Calu3 (cell line): ENCODE measurements at regions not wholly inside any gene's neighbourhood (a gene's known extent, or its start where the extent isn't known, plus 50 kb on each side); places are given as distances from the start of the nearest gene placed in this dataset.
"Not testable (repeated sequence)": the region's sequence is repeated elsewhere in the genome, so short reads cannot be mapped to it uniquely, and the experiment has no call there.

ENCODE experiments used
- BruUV-seq: library from RNA; stranded (reverse); fragments of 400-500 nt; replicated peaks from 2 replicates; lab custom pipeline; 2021; lab: Mats Ljungman, UMichigan
- CTCF ChIA-PET: fragments of 300-600 bp; sonication (Branson Sonifier 250); formaldehyde crosslinking; loops from one replicate; lab custom pipeline; 2022; ENCODE audit warnings: antibody characterized with exemption; lab: Charles Lee
- DNase-seq: peaks from one replicate; pipeline ENCODE4 v3.0.0; 2022
- H3K27ac Mint-ChIP-seq: one replicate; pipeline ENCODE4 v1.8.0; 2022; ENCODE audit warnings: mixed read lengths; ENCODE audit not compliant: unreplicated experiment
- H3K27me3 Mint-ChIP-seq: one replicate; pipeline ENCODE4 v1.8.0; 2022; ENCODE audit warnings: mixed read lengths; ENCODE audit not compliant: unreplicated experiment
- H3K36me3 Mint-ChIP-seq: one replicate; pipeline ENCODE4 v1.8.0; 2022; ENCODE audit warnings: mild to moderate bottlenecking, moderate library complexity, mixed read lengths; ENCODE audit not compliant: insufficient read depth, unreplicated experiment
- H3K4me1 Mint-ChIP-seq: one replicate; pipeline ENCODE4 v1.8.0; 2022; ENCODE audit warnings: mild to moderate bottlenecking, low read depth, mixed read lengths; ENCODE audit not compliant: unreplicated experiment
- H3K4me3 Mint-ChIP-seq: one replicate; pipeline ENCODE4 v1.8.0; 2022; ENCODE audit warnings: mild to moderate bottlenecking, low read depth, moderate library complexity, mixed read lengths; ENCODE audit not compliant: unreplicated experiment
- H3K9me3 Mint-ChIP-seq: one replicate; pipeline ENCODE4 v1.8.0; 2022; ENCODE audit warnings: low read depth, mixed read lengths; ENCODE audit not compliant: unreplicated experiment
- intact Hi-C: fragments of 100-400 bp; cut with micrococcal nuclease; formaldehyde crosslinking; loops from one replicate; pipeline ENCODE4 v1.10.0; 2022; ENCODE audit not compliant: unreplicated experiment
- TF ChIP-seq, protein P1 (sequence below): fragments of 200-600 bp; IDR thresholded peaks from one replicate; pipeline ENCODE4 v1.8.0; 2022; ENCODE audit warnings: antibody characterized with exemption; ENCODE audit not compliant: unreplicated experiment

DNA sequence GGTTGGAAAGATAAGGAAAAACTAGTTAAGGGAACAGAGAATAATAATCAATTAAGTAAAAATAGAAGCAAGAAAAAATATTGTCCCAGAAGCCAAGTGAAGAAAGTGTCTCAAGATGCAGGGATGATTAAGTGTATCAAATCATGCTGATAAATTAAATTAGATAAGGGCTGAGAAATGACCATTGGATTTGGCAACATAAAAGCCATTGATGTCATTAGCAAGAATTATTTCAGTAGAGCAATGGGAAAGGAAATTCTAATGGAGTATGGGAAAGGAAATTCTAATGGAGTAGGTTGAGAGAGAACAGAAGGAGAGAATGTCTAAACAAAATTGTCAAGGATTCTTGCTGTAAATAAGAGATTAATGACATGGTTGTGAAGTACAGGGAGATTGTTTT, 146.8 kb downstream of the TFAP2B start:
- DNase-seq: no peak
- Mint-ChIP-seq H3K4me3 (no peak overlapping the region), H3K4me1 (no peaks in the 10 kb centered on the region), H3K27me3 (no peaks in the 10 kb centered on the region), H3K36me3 (no peaks in the 10 kb centered on the region), H3K9me3 (peaks cover 3% of the 10 kb centered on the region), H3K27ac (no peak overlapping the region)
- no TSS peak for BruUV-seq
- CTCF ChIA-PET: no interaction called here
- intact Hi-C loops: no loop called here
- TF ChIP-seq, protein P1, sequence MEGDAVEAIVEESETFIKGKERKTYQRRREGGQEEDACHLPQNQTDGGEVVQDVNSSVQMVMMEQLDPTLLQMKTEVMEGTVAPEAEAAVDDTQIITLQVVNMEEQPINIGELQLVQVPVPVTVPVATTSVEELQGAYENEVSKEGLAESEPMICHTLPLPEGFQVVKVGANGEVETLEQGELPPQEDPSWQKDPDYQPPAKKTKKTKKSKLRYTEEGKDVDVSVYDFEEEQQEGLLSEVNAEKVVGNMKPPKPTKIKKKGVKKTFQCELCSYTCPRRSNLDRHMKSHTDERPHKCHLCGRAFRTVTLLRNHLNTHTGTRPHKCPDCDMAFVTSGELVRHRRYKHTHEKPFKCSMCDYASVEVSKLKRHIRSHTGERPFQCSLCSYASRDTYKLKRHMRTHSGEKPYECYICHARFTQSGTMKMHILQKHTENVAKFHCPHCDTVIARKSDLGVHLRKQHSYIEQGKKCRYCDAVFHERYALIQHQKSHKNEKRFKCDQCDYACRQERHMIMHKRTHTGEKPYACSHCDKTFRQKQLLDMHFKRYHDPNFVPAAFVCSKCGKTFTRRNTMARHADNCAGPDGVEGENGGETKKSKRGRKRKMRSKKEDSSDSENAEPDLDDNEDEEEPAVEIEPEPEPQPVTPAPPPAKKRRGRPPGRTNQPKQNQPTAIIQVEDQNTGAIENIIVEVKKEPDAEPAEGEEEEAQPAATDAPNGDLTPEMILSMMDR: no peak

DNA sequence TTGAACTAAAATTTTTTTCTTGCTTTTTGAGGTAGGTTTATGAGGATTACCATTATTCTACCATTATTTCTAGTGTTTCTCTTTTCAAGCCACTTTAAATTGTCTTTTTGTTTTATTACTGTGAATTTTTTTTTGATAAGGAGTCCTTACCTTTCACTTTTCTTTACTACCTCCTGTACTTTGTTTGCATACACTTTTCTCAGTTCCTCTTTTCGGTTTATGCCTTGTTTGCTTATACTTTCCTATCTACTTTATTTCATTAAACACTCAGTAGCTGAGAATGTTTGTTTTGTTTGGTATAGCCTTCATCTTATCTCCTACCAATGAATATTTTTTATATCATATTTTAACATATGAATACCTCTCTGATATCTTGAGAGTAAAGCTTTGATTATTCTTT, 147.9 kb downstream of the TFAP2B start:
- H3K36me3 Mint-ChIP-seq: no peaks in the 10 kb centered on the region
- no TSS peak for BruUV-seq

GRCh38 chr6:50966986-50967385, 148.3 kb downstream of the TFAP2B start:
- no peak for DNase-seq
- Mint-ChIP-seq H3K27ac (no peak overlapping the region), H3K4me3 (no peak overlapping the region), H3K36me3 (no peaks in the 10 kb centered on the region), H3K4me1 (no peaks in the 10 kb centered on the region), H3K9me3 (peaks cover 3% of the 10 kb centered on the region), H3K27me3 (no peaks in the 10 kb centered on the region)
- BruUV-seq: no TSS peak
- CTCF ChIA-PET: no interaction called here
- TF ChIP-seq, protein P1: no peak
- intact Hi-C loops: no loop called here

More for the DNA sequence above, 147.9 kb downstream of the TFAP2B start:
- Mint-ChIP-seq H3K27ac (no peak overlapping the region), H3K4me1 (no peaks in the 10 kb centered on the region), H3K27me3 (no peaks in the 10 kb centered on the region), H3K4me3 (no peak overlapping the region), H3K9me3 (peaks cover 3% of the 10 kb centered on the region)
- intact Hi-C loops: no loop called here
- DNase-seq: no peak
- CTCF ChIA-PET: no interaction called here
- TF ChIP-seq, protein P1: no peak

DNA sequence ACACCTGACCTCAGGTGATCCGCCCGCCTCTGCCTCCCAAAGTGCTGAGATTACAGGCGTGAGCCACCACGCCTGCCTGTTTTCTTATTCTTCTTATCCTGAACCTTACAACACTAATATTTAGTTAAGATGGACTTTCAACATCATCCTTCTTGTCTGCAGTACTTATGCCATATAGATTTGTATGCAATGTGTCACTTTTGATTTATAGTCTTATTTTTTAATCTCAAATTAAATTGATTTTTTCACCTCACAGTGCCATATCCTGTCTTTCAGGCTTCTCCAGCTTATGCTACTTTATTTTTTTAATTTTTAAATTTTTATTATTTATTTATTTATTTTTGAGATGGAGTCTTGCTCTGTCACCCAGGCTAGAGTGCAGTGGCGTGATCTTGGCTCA, 149.6 kb downstream of the TFAP2B start:
- H3K4me1 Mint-ChIP-seq, H3K27ac Mint-ChIP-seq, DNase-seq, H3K27me3 Mint-ChIP-seq, BruUV-seq, H3K36me3 Mint-ChIP-seq, CTCF ChIA-PET, H3K4me3 Mint-ChIP-seq, intact Hi-C loops, H3K9me3 Mint-ChIP-seq: not testable (repeated sequence)

DNA sequence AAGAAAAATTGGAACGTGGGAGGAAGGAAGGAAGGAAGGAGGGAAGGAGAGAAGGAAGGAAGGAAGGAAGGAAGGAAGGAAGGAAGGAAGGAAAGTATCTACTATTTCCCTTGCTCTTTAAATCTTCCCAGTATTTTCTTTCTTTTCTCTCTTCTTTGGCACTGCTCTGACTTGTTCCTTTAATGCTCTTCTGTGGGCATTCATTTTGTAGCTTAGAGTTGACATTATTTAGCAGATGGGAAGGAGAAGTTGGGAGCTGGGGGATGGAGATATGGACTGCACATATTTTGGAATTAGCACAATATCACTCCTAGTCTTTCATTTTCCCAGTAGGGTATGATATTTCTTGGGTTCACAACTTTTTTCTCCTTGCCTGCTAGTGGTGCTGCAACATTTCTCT, 152.2 kb downstream of the TFAP2B start:
- BruUV-seq: no TSS peak
- no peak overlapping the region for H3K4me3 Mint-ChIP-seq
- peaks cover 3% of the 10 kb centered on the region for H3K9me3 Mint-ChIP-seq
- CTCF ChIA-PET: interaction anchor here (0.6 kb wide), 1 partner anchor 1508 kb away, joined by 5 read pairs; no protein-coding TSS in a partner anchor
- H3K36me3 Mint-ChIP-seq: no peaks in the 10 kb centered on the region
- intact Hi-C loops: no loop called here
- no peak for DNase-seq
- no peak overlapping the region for H3K27ac Mint-ChIP-seq
- no peaks in the 10 kb centered on the region for H3K27me3 Mint-ChIP-seq
- TF ChIP-seq, protein P1: no peak
- no peaks in the 10 kb centered on the region for H3K4me1 Mint-ChIP-seq
